GM18498 (cell line): ENCODE measurements at regions not wholly inside any gene's neighbourhood (a gene's known extent, or its start where the extent isn't known, plus 50 kb on each side); places are given as distances from the start of the nearest gene placed in this dataset.

ENCODE experiments used
- ATAC-seq: cut with Tn5 transposase; IDR thresholded peaks from one replicate; pipeline ENCODE4 v1.9.1; 2021; ENCODE audit warnings: mild to moderate bottlenecking, moderate library complexity; ENCODE audit not compliant: unreplicated experiment

- no peak for ATAC-seq
Observed at GRCh38 chr10:83248106-83248631, 891.1 kb upstream of the GHITM start.

- no peak for ATAC-seq
Observed at GRCh38 chr10:83250396-83250795, 888.9 kb upstream of the GHITM start.

GRCh38 chr10:83252169-83252568 lies 887.1 kb upstream of the GHITM start:
- ATAC-seq, result no peak

- ATAC-seq, result no peak
Observed at GRCh38 chr10:83252596-83252995, 886.7 kb upstream of the GHITM start.

GRCh38 chr10:83253011-83253671 lies 886.2 kb upstream of the GHITM start:
- ATAC-seq, result no peak

- no peak for ATAC-seq
Observed at GRCh38 chr10:83254698-83255097, 884.6 kb upstream of the GHITM start.

- ATAC-seq, result no peak
Observed at GRCh38 chr10:83262434-83262833, 876.9 kb upstream of the GHITM start.

GRCh38 chr10:83272666-83273434 lies 866.5 kb upstream of the GHITM start:
- ATAC-seq, result no peak

- ATAC-seq, result no peak
Observed at GRCh38 chr10:83274088-83274487, 865.2 kb upstream of the GHITM start.

- ATAC-seq, result no peak
Observed at GRCh38 chr10:83276971-83277370, 862.3 kb upstream of the GHITM start.

GRCh38 chr10:83283151-83283550 lies 856.2 kb upstream of the GHITM start:
- ATAC-seq, result no peak

- no peak for ATAC-seq
Observed at GRCh38 chr10:83287374-83287773, 851.9 kb upstream of the GHITM start.

- no peak for ATAC-seq
Observed at GRCh38 chr10:83289373-83289772, 849.9 kb upstream of the GHITM start.

- no peak for ATAC-seq
Observed at GRCh38 chr10:83289948-83290347, 849.4 kb upstream of the GHITM start.

- no peak for ATAC-seq
Observed at GRCh38 chr10:83301732-83302131, 837.6 kb upstream of the GHITM start.

- ATAC-seq, result no peak
Observed at GRCh38 chr10:83302623-83303022, 836.7 kb upstream of the GHITM start.

GRCh38 chr10:83310688-83311087 lies 828.6 kb upstream of the GHITM start:
- ATAC-seq, result no peak

GRCh38 chr10:83312570-83312969 lies 826.7 kb upstream of the GHITM start:
- no peak for ATAC-seq

- ATAC-seq, result no peak
Observed at GRCh38 chr10:83332690-83333089, 806.6 kb upstream of the GHITM start.

- no peak for ATAC-seq
Observed at GRCh38 chr10:83333566-83333965, 805.7 kb upstream of the GHITM start.

- no peak for ATAC-seq
Observed at GRCh38 chr10:83343676-83344075, 795.6 kb upstream of the GHITM start.

GRCh38 chr10:83346266-83346910 lies 792.9 kb upstream of the GHITM start:
- ATAC-seq, result no peak
